A549 (cell line): ENCODE measurements at regions not wholly inside any gene's neighbourhood (a gene's known extent, or its start where the extent isn't known, plus 50 kb on each side); places are given as distances from the start of the nearest gene placed in this dataset.
"Not testable (repeated sequence)": the region's sequence is repeated elsewhere in the genome, so short reads cannot be mapped to it uniquely, and the experiment has no call there.

Source experiments
- ATAC-seq, 2 experiments: fragments of 200-7000 bp in 1 of 2; fragments of >200 bp in 1 of 2; cut with Nextera tagmentation in 1 of 2; cut with Tn5 transposase in 1 of 2; 3 replicates each; pipeline versions ENCODE4 v1.8.0 to v1.9.1; 2018 to 2020; ENCODE audit warnings: mild to moderate bottlenecking in 1 of 2, moderate library complexity in 1 of 2
- CTCF ChIA-PET: fragments of 300-600 bp; sonication (Branson Sonifier 250); formaldehyde crosslinking; extraction: SDS; loops from one replicate; lab custom pipeline; 2021; ENCODE audit warnings: antibody characterized with exemption, inconsistent platforms; lab: Yijun Ruan, JAX
- POLR2A ChIA-PET: fragments of 350-600 bp; formaldehyde crosslinking; extraction: SDS; loops from one replicate; lab custom pipeline; 2021; ENCODE audit warnings: antibody characterized with exemption, inconsistent platforms; lab: Yijun Ruan, JAX
- DNase-seq, 2 experiments: peaks; one replicate each; pipeline versions ENCODE4 v3.0.0 to v3.0.0-alpha.2; 2011 to 2016; ENCODE audit warnings: low read depth in 1 of 2, low spot score in 1 of 2
- FAIRE-seq: peaks from 2 replicates; lab custom pipeline; 2011; peaks lifted over from hg19 to GRCh38; lab: Jason Lieb, UNC
- H3K27ac ChIP-seq, 2 experiments: fragments of >200 bp; sonication (Bioruptor Twin); formaldehyde crosslinking; 3 replicates each; pipeline ENCODE4 v1.5.1; 2016 to 2017
- H3K4me1 ChIP-seq: fragments of >200 bp; sonication (Bioruptor Twin); formaldehyde crosslinking; 3 replicates; pipeline ENCODE4 v1.6.1; 2016
- H3K4me2 ChIP-seq: fragments of >200 bp; sonication (Bioruptor Twin); formaldehyde crosslinking; 3 replicates; pipeline ENCODE4 v1.6.1; 2016
- H3K4me3 ChIP-seq: fragments of >200 bp; sonication (Bioruptor Twin); formaldehyde crosslinking; 3 replicates; pipeline ENCODE4 v1.5.1; 2016
- H3K9me3 ChIP-seq: fragments of >200 bp; sonication (Bioruptor Twin); formaldehyde crosslinking; 3 replicates; pipeline ENCODE4 v1.6.1; 2016
- CBX2 ChIP-seq: fragments of 200-600 bp; sonication (generic); IDR thresholded peaks from 2 replicates; pipeline ENCODE4 v1.6.1; 2016; ENCODE audit warnings: low read depth, mild to moderate bottlenecking, borderline replicate concordance
- CEBPB ChIP-seq, 2 experiments: fragments of >200 bp in 1 of 2; sonication (Bioruptor Twin) in 1 of 2; formaldehyde crosslinking in 1 of 2; IDR thresholded peaks; 2 replicates each; pipeline ENCODE4 v1.6.1; 2012 to 2016
- CTCF ChIP-seq: fragments of >200 bp; sonication (Bioruptor Twin); formaldehyde crosslinking; IDR thresholded peaks from 3 replicates; pipeline ENCODE4 v1.5.1; 2016
- FOSB ChIP-seq: fragments of 250-450 bp; sonication (Bioruptor Pico); IDR thresholded peaks from 2 replicates; pipeline ENCODE4 v1.5.0; 2020; ENCODE audit warnings: mild to moderate bottlenecking, moderate library complexity
- FOSL2 ChIP-seq, 2 experiments: fragments of 450-650 bp in 1 of 2; fragments of >200 bp in 1 of 2; sonication (Bioruptor Twin) in 1 of 2; formaldehyde crosslinking; IDR thresholded peaks; 2 replicates each; pipeline versions ENCODE4 v1.5.0 to v1.6.1; 2016 to 2020; ENCODE audit warnings: mild to moderate bottlenecking in 1 of 2, moderate library complexity in 1 of 2
- HDAC2 ChIP-seq: fragments of 200-600 bp; sonication (generic); IDR thresholded peaks from 2 replicates; pipeline ENCODE4 v1.6.1; 2016
- HMGXB4 ChIP-seq: fragments of 250-450 bp; sonication (Bioruptor Pico); IDR thresholded peaks from 2 replicates; pipeline ENCODE4 v1.5.0; 2021; ENCODE audit warnings: mild to moderate bottlenecking, moderate library complexity, borderline replicate concordance
- HOXA7 ChIP-seq: fragments of 250-450 bp; sonication (Bioruptor Pico); IDR thresholded peaks from 2 replicates; pipeline ENCODE4 v1.5.0; 2020; ENCODE audit warnings: mild to moderate bottlenecking, moderate library complexity
- JUN ChIP-seq, 2 experiments: fragments of >200 bp; sonication (Bioruptor Twin); formaldehyde crosslinking; IDR thresholded peaks; 2 replicates in 1 of 2; 3 replicates in 1 of 2; pipeline ENCODE4 v1.6.1; 2016 to 2017
- KDM1A ChIP-seq: fragments of 200-600 bp; sonication (generic); IDR thresholded peaks from 2 replicates; pipeline ENCODE4 v1.6.1; 2016; ENCODE audit warnings: low read depth, mild to moderate bottlenecking
- MAX ChIP-seq: IDR thresholded peaks from 2 replicates; pipeline ENCODE4 v1.6.1; 2012
- MYC ChIP-seq: IDR thresholded peaks from 2 replicates; pipeline ENCODE4 v1.6.1; 2012; ENCODE audit warnings: mild to moderate bottlenecking, inconsistent platforms, low read length, improper control_type of control experiment, borderline replicate concordance
- NFE2L2 ChIP-seq: fragments of 150-350 bp; conservative IDR thresholded peaks from 2 replicates; pipeline ENCODE4 v1.6.1; 2014; ENCODE audit warnings: low read length
- NR3C1 ChIP-seq: fragments of >200 bp; sonication (Bioruptor Twin); formaldehyde crosslinking; IDR thresholded peaks from 3 replicates; pipeline ENCODE4 v1.6.1; 2017
- PBX3 ChIP-seq: IDR thresholded peaks from 2 replicates; pipeline ENCODE4 v1.6.1; 2012
- POLR2A ChIP-seq: IDR thresholded peaks from 2 replicates; pipeline ENCODE4 v1.6.1; 2012; ENCODE audit warnings: mild to moderate bottlenecking, low read length
- RARB ChIP-seq: fragments of 250-450 bp; sonication (Bioruptor Pico); IDR thresholded peaks from 2 replicates; pipeline ENCODE4 v1.8.0; 2021; ENCODE audit warnings: mild to moderate bottlenecking, moderate library complexity
- RNF2 ChIP-seq: fragments of 200-600 bp; sonication (generic); IDR thresholded peaks from 2 replicates; pipeline ENCODE4 v1.6.1; 2016; ENCODE audit warnings: low read depth, mild to moderate bottlenecking, antibody characterized with exemption, moderate library complexity, borderline replicate concordance
- TFCP2L1 ChIP-seq: fragments of 250-450 bp; sonication (Bioruptor Pico); IDR thresholded peaks from 2 replicates; pipeline ENCODE4 v1.5.0; 2021; ENCODE audit warnings: mild to moderate bottlenecking
- TP53 ChIP-seq: fragments of 250-450 bp; sonication (Bioruptor Pico); IDR thresholded peaks from 2 replicates; pipeline ENCODE4 v1.5.0; 2021; ENCODE audit warnings: mild to moderate bottlenecking, moderate library complexity
- USF2 ChIP-seq: fragments of 450-650 bp; IDR thresholded peaks from 2 replicates; pipeline ENCODE4 v1.6.1; 2014; ENCODE audit warnings: antibody characterized with exemption
- ZSCAN20 ChIP-seq: fragments of 250-450 bp; sonication (Bioruptor Pico); IDR thresholded peaks from 2 replicates; pipeline ENCODE4 v1.8.0; 2022; ENCODE audit warnings: mild to moderate bottlenecking, moderate library complexity
- WGBS: methylation state at CpG from one replicate; pipeline ENCODE4 v1.1.6; 2017; ENCODE audit errors: missing lambda C conversion rate; 5-methylcytosine and 5-hydroxymethylcytosine counted together

- H3K4me1 ChIP-seq = no peaks in the 10 kb centered on the region
- POLR2A ChIA-PET = no interaction called here
- TF ChIP-seq HMGXB4 (CRISPR knock-in tag) (no peak), CTCF (no peak), RARB (CRISPR knock-in tag) (no peak), HDAC2 (no peak), NR3C1 (no peak), ZSCAN20 (CRISPR knock-in tag) (no peak), MYC (no peak), PBX3 (no peak), NFE2L2 (no peak), FOSL2 (IDR thresholded peaks at IDR 0.05) (no peak), FOSL2 (CRISPR knock-in tag; IDR thresholded peaks at IDR 0.05) (no peak), USF2 (no peak), MAX (no peak)
- TF ChIP-seq, all 56 proteins: peak for 0
- ATAC-seq (no peak), FAIRE-seq (no peak), DNase-seq (no peak)
- Histone ChIP-seq H3K9me3 (no peaks in the 10 kb centered on the region), H3K4me2 (no peak overlapping the region), H3K27ac (no peak overlapping the region), H3K4me3 (no peak overlapping the region)
- CTCF ChIA-PET = no interaction called here
These were observed 82.3 kb downstream of the MAGEE1 start for GRCh38 chrX:76509775-76510174.

- Histone ChIP-seq H3K4me1 (no peaks in the 10 kb centered on the region), H3K4me2 (no peak overlapping the region), H3K4me3 (no peak overlapping the region), H3K9me3 (no peaks in the 10 kb centered on the region), H3K27ac (no peak overlapping the region)
- TF ChIP-seq USF2 (peak; percentile 45; the same call in 1 of the 2 replicates), CBX2 (no peak), JUN (IDR thresholded peaks at IDR 0.05) (no peak), KDM1A (no peak)
- ChIA-PET POLR2A (no interaction called here), CTCF (no interaction called here)
- ATAC-seq (no peak), FAIRE-seq (no peak), DNase-seq (no peak)
- 0% methylated on average over 4 of the region's 4 CpGs for WGBS
These were observed 90.0 kb downstream of the MAGEE1 start for GRCh38 chrX:76517544-76517943.

- Histone ChIP-seq H3K4me2 (no peak overlapping the region), H3K9me3 (no peaks in the 10 kb centered on the region), H3K27ac (no peak overlapping the region), H3K4me1 (no peaks in the 10 kb centered on the region), H3K4me3 (no peak overlapping the region)
- ChIA-PET CTCF (no interaction called here), POLR2A (no interaction called here)
- WGBS = 69% methylated on average over 18 of the region's 23 CpGs
- FAIRE-seq (no peak), ATAC-seq (no peak), DNase-seq (no peak)
- TF ChIP-seq RNF2 = no peak
- no peak for TF ChIP-seq CEBPB (IDR thresholded peaks at IDR 0.05)
- TF ChIP-seq POLR2A = no peak
- no peak for TF ChIP-seq USF2
- TF ChIP-seq FOSL2 (IDR thresholded peaks at IDR 0.05) = no peak
- no peak for TF ChIP-seq FOSL2 (CRISPR knock-in tag; IDR thresholded peaks at IDR 0.05)
- TF ChIP-seq TP53 (CRISPR knock-in tag) = no peak
- TF ChIP-seq CBX2 = no peak
- no peak for TF ChIP-seq HOXA7 (CRISPR knock-in tag)
- no peak for TF ChIP-seq FOSB (CRISPR knock-in tag)
- TF ChIP-seq TFCP2L1 (CRISPR knock-in tag) = no peak
- TF ChIP-seq RARB (CRISPR knock-in tag) = no peak
- TF ChIP-seq, all 56 proteins: peak for 0
These were observed 93.0 kb downstream of the MAGEE1 start for GRCh38 chrX:76520273-76521054.

GRCh38 chrX:76535675-76536074 is 108.2 kb downstream of the MAGEE1 start:
- 14% methylated on average over 2 of the region's 2 CpGs for WGBS
- not testable (repeated sequence) for FAIRE-seq

More at GRCh38 chrX:76535675-76536074, 108.2 kb downstream of the MAGEE1 start:
- H3K4me1 ChIP-seq, POLR2A ChIA-PET, ATAC-seq, H3K9me3 ChIP-seq, H3K4me2 ChIP-seq, CTCF ChIA-PET, DNase-seq, H3K4me3 ChIP-seq, H3K27ac ChIP-seq: not testable (repeated sequence)
